ENCODE measurements at regions not wholly inside any gene's neighbourhood (a gene's known extent, or its start where the extent isn't known, plus 50 kb on each side); places are given as distances from the start of the nearest gene placed in this dataset.
A peak's percentile ranks its signal among the peaks of the same experiment; 100 is the strongest.

DNA sequence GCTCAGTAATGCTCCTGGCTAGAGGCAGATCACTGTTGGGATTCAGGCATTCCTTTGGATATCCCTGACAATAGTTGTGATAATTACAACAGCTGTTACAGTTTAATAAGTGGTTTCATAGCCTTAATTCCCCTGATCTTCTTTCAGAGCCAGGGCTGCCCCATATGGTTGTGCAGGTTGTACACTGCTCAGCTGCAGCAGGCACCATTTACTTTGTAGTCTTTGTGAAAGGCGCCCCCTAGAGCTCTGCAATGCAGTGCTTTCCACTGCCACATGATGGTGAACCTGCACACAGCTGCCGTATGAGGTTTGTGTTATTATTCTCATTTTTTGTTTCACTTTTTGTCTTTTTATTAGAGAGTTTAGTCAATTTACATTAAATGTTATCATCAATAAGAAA lies 239.1 kb downstream of the KCNS3 start:
- TF ChIP-seq POLR2A (IDR thresholded peaks at IDR 0.05): no peak
- TF ChIP-seq, protein P1, sequence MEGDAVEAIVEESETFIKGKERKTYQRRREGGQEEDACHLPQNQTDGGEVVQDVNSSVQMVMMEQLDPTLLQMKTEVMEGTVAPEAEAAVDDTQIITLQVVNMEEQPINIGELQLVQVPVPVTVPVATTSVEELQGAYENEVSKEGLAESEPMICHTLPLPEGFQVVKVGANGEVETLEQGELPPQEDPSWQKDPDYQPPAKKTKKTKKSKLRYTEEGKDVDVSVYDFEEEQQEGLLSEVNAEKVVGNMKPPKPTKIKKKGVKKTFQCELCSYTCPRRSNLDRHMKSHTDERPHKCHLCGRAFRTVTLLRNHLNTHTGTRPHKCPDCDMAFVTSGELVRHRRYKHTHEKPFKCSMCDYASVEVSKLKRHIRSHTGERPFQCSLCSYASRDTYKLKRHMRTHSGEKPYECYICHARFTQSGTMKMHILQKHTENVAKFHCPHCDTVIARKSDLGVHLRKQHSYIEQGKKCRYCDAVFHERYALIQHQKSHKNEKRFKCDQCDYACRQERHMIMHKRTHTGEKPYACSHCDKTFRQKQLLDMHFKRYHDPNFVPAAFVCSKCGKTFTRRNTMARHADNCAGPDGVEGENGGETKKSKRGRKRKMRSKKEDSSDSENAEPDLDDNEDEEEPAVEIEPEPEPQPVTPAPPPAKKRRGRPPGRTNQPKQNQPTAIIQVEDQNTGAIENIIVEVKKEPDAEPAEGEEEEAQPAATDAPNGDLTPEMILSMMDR (IDR thresholded peaks at IDR 0.05): peak in 6 of 7 experiments; percentile 17 to 45 (median 21)
